NCI-H2227 (cell line): ENCODE measurements at regions not wholly inside any gene's neighbourhood (a gene's known extent, or its start where the extent isn't known, plus 50 kb on each side); places are given as distances from the start of the nearest gene placed in this dataset.
A peak's percentile ranks its signal among the peaks of the same experiment; 100 is the strongest.
"Not testable (repeated sequence)": the region's sequence is repeated elsewhere in the genome, so short reads cannot be mapped to it uniquely, and the experiment has no call there.

Experiments
- DNase-seq: peaks from one replicate; lab custom pipeline; 2025; ENCODE audit not compliant: unreplicated experiment; lab: John Stamatoyannopoulos, UW

DNA sequence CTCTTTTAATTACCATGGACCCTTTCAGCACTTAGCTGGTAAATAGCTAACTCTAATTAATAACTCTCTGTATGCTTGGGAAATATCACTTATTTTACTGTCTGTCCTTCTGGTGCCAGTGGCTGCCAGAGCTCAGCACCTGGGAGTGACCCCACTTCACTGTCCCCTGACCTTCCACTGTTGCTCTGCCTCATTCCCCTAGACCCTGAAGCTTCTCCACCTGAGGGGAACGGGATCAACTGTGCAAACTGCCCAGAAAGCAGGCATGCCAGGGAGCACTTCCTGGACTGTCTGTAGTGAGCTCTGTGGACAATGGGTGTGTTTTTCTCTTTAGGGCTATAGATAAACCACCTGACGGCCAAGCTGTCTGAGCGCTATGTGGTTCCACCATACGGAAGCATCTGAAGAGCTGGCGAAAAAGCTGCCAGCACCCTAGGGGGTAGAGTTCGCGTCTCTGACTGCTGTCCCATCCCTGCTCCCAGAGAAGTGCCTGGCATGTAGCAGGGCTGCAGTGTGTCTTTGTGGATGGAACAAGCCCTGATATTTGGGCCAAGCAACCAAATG lies 106.3 kb upstream of the FOXA2 start:
- no peak for DNase-seq

DNA sequence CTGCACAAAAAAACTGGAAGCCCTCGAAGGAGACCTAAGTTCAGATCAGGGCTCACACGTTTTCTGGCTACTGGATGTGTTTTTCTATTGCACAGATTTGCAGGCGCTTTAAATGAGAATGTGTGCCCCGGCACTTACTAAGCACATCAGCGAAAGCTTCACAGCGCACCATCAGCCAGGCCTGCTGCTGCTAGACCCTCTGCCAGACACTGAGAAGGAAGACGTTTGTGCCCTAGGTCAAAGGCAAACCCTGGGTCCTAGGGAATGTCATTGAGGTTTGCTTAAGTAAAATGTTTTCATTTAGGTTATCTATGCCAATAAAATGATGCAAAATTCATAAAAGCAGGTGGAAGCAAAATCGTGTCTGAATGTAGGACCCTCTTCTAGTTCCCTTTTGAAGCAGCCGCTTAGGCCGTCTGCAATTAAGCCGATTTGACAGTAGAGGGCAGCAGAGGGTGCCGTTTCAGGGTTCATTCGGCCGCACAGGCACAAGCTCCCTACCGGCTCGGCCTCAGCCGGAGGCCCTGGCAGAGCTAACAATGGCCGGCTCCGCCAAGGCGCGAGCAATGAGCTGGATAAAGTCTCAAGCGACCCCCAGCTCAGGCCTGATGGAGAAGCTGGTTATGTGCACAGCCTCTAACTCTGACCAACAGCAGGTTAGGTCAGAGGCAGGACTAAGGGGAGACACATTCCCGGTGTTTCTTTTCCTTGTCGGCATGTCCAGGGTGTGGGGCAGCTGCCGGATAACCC lies 107.2 kb upstream of the FOXA2 start:
- peak; percentile 29 for DNase-seq

DNA sequence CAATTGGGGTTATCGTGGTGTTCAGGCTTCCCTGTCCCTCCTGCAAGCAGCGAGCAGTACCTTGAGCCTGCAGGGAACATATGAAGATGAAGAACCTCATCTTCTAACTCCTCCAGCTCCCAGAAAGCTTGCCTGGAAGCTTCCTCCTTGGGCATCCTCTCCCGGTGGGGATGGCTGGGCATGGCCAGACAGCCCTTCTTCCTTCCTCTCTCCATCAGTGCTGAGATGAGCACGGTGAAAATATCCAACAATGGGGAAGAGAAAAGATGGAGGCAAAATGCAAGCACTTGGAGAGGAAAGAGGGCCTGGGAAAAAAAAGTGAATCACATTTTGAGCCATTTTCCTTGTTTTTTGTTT lies 107.7 kb upstream of the FOXA2 start:
- no peak for DNase-seq

DNA sequence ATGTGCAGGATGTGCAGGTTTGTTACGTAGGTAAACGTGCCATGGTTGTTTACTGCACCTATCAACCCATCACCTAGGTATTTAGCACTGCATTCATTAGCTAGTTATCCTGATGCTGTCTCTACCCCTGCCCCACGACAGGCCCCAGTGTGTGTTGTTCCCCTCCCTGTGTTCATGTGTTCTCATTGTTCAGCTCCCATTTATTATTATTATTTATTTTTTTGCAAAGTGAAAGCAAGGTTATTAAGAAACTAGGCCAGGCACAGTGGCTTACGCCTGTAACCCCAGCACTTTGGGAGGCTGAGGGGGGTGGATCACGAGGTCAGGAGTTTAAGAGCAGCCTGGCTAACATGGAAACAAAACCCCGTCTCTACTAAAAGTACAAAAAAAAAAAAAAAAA lies 108.2 kb upstream of the FOXA2 start:
- DNase-seq: not testable (repeated sequence)

DNA sequence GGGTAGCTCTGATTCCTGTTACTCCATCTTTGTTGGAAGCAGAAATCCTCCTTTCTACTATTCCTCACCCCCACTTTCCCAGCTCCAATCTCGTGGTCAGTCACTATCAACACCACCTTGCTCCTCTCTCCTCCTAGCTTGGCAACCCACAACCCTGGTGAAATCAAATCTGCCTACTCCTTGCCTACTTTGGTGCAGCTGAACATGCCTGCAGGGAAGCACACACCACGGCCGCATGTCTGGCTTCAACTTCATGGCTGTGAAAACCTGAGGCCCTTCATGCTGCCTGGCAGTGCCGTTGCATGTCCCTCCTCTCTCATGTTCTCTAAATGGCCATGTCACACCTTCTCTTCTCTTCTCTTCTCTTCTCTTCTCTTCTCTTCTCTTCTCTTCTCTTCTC lies 112.4 kb upstream of the FOXA2 start:
- DNase-seq: no peak

DNA sequence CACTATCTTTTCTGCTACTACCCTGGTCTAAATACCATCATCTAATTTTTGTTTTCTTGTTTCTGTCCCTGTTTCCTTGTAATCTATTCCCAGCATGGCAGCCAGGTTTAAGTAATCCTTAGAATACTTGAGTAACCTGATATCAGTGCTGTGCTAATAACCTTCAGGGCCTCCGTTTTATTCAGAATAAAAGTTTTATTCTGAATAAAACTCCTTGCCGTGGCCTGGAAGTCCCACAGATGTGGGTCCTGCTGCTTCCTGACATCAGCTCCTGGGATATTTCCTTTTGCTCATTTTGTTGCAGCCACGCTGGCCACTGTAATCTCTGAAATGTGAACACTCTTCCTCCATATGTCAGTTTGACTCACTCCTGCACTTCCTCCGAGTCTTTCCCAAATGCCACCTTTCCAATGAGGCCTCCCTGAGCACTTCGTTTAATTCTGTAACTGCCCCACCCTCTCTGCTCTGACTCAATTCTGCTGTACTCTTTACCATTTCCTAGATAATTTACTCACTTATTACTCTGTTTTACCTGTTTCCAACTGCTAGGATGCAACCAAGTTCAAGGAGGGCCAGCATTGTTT lies 114.0 kb upstream of the FOXA2 start:
- no peak for DNase-seq

DNA sequence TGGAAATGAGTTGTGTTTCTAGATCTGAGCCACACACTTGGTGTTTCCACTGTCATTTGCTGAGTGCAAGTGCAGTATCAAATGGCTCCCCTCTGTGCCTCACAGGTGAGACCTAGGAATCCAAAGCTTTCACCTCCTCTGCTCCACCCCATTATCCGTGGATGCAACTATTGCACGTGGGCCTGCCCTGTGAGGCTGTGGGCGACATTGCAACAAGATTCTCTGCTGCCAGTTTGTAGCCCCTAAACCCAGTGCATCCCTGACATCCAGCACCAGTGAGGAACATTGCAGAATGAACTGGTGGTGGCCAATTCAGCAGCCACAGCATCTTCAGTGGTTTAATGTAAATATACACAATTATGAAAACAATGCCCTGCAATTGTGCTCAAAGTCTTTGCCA lies 115.0 kb upstream of the FOXA2 start:
- DNase-seq: no peak

DNA sequence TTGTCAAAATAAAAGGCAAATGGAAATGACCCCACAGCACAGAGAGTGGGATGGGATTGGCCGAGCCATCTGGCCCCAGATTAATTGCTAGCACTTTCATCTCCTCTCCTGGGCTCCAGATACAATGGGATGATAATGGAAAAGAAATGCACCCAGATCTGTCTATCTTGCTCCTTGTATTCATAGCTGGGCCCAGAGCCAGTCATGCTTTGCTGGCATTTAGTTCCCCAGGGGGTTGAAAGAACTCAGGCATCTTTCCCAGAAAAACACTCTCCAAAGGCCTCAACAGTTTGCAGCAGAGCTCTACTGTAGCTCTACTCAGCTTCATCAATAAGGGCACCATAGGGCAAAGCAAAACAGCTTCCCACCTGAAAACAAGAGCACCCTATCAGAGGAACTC lies 116.0 kb upstream of the FOXA2 start:
- no peak for DNase-seq

DNA sequence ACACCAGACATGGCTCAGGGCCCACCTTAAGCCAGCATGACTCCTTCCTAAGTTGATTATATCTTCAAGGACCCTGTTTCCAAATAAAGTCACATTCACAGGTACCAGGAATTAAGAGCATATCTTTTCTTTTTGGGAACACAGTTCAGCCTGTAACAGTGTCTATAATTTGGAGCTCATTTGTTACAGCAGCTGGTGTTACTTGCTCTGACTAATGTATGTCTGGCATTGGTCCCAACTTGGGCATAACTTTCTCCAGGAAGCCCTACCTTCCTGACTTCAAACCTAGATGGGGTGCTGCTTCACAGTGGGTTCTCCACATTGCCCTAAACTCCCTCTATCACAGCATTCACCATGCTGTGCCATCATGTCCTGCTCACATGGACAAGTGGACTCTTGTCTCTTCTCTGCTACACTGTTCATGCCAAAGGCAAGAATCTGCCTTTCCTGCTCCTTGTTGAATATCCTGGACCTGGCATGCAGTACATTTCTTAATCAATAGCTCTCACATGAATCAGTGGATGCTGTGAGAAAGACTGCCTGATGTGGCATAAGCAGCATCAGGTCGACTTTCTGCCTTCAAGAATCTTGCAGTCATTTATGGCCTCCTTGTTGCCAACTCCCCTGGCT lies 117.4 kb upstream of the FOXA2 start:
- no peak for DNase-seq

DNA sequence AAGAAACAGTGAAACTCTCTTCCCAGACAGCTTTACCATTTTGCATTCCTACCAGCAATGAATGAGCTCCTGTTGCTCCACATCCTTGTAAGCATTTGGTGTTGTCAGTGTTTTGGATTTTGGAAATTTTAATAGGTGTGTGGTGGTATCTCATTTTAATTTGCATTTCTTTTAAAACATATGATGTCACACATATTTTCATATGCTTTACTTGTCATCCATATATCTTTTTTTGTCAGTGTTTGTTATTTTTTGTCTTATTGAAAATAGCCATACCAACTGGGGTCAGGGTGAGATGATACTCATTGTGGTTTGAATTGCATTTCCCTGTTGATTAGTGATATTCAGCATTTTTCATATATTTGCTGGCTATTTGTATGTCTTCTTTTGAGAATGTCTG lies 119.5 kb upstream of the FOXA2 start:
- no peak for DNase-seq

DNA sequence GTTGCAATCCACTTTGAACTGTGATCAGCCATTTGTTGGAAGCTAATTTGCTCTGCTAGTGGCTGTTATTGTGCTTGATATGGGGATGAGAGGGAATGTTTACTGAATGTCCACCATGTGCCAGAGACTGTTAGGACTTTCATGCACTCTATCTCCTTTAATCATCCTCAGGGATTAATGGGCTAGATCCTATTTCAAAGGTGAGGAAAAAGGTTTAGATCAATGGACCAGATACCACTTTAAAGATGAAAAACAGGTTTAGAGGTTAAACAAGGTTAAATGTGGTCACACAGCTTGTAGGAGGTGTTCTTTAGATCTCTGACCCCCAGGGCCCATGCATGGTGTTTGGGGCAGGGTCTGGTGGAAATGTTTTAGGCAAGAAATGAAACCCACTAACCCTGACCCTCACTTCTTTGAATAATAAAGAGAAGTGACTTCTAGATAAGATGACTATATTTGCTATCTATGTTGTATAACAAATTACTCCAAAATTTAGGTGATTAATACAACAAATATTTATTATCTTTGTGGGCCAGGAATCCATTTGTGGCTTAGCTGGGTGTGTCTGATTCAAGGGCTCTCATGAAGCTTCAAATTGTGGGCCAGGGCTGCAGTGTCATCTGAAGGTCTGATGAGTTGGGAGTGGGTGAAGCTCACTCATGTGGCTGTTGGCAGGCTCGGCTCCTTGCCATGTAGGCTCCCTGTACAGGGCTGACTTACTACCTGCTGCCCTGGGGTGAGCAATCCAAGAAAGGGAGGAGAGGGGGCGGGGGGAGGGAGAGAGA lies 127.8 kb upstream of the FOXA2 start:
- DNase-seq: no peak

DNA sequence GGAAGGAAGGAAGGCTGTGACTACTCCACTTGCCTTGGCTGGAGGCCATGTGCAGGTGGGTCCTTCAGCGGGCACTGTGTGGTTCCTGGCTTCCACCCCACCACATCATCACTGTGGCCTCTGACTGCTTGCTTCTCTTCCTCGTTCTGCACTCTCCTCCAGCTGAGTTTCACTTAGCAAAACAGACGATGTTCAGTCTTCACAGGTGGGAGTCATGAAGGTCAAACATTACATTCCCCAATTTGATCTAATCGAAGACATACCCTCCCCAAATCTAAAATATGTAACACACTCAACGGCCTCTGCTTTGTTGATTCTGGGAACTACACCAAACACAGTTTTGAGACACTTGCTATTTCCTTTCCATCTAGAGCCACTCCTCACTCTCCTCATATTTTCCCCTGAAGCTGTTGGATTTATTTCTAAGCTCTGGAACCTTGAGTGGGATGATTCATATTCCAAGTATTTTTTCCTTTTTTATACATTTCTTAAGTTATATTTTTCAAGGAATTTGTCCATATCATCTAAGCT lies 132.5 kb upstream of the FOXA2 start:
- DNase-seq: no peak

DNA sequence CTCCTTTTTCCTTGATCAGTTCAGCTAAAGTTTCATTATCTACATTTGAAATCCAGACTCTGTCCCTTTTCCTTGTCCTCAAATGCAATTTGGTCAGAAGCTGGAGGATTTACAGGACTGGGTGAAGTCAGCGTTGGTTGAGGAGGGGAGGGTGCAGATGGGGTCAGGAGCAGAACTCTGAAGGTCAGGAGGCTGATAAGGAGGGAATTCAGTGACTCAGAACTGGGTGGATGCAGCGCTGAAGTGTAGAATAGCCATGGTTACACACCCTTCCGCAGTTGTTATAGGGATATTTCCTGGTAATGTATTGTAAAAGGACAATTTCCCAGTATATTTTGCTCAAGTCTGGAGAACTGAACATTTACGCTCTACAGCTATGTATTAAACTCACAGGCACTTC lies 133.1 kb upstream of the FOXA2 start:
- DNase-seq: no peak

DNA sequence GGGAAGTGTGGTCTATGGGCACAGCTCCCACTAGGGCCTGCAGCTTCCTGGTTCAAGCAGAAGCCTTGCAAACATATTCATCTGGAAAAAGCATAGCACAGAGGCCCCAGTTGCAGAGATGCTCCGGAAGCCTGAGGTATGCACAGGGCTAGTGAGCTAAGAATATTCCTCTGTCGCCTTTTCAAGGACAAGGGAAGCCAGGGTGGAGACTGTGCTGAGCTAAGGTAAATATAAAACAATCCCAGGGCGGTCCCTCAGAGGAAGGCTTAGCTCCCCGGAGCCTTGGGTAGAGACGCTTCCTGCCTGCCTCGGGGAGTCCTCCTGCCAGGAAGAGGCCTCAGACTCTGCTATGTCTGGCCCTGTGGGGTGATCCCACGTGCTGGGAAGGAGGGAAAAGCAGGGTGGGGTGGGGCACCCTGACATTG lies 134.8 kb upstream of the FOXA2 start:
- DNase-seq: no peak

DNA sequence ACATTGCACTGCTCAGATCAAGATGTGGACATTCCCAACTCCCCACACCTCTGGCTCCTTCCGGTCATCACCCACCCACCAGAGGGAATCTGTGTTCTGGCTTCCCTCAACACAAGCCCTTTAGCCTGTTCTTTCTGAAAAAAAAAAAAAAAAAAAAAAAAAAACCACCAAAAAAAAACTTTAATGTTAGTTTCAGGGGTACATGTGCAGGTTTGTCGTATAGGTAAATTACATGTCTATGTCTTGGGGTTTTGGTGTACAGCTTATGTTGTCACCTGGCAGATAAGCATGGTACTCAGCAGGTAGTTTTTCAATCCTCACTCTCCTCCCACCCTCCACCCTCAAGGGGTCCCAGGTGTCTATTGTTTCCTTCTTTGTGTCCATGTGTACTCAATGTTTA lies 135.8 kb upstream of the FOXA2 start:
- no peak for DNase-seq

DNA sequence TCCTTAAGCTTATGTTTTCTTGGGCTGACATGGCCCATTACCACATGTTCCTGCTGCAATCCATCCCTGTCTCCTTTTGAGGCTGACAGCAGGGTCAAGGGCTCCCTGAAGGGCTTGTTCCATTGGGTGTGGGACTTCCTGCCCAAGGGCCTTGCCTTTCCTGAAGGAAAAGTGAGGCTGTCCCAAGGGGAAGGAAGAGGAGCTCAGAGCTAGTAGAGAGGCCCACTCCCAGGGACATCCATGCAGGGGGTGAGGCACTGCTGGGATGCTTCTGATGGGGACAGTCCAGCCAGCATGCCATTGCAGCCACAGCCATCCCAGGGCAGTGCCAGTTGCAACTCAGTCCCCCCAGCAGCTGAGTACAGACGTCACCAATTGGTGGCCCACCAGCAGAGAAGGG lies 138.4 kb upstream of the FOXA2 start:
- DNase-seq: no peak

DNA sequence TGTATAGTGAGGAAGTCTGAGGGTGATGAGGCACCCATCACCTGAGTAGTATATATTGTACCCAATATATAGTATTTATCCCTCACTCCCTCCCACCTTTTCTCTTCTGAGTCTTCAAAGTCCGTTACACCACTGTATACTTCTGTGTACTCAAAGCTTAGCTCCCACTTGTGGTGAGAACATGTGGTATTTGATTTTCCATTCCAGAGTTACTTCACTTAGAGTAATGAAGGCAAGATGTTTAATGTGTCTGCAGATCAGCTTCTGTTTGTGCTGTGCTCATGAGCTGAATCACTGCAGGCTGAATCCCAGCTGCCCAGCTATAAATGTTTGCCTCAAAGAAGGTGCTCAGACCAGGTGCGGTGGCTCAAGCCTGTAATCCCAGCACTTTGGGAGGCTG lies 139.3 kb upstream of the FOXA2 start:
- DNase-seq: no peak

DNA sequence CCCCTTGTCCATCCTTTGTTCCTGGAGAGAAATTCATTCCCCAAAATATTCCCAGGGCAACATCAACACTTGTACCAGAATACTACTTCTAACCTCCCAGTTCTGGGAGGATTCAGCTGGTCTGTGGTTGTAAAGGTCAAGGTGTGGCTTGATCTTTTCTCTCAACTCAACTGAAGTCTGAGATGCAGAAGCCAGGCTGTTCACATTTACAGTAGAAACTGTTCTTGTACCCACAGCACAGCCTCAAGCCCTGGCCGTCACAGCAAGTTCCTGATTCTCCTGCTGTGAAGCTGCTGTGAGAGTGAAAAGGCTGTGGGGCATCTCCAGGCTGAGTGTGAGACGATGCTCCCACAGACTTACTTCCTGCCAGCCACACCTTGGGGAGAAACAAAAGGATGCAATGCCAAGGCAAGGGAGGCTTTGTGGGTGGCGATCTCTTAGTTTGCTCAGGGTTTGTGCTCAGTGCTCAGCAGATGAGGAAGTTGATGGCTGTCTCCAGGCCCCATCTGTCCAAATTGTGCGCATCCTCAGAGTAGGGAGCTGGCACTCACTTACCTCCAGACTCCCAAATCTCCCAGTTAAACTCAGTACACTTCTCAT lies 143.9 kb upstream of the FOXA2 start:
- DNase-seq: no peak

DNA sequence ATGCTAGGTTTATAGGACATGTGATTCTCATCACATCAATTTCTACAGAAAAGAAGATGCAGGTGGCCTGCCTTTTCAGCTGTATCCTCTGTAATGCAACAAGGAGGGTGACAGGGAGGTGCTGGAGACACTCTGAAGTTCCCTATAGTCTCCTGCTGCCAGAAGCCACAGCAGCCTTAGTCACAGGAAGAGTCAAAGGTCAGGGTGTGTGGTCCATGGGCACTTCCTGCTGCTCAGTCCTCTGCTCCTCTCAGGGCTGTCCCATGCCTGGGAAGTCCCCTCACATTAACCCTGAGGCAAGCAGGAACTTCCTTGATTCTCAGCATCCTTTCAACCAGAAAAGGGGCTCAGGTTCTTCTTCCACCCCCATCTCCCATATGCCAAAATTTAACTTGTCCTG lies 144.8 kb upstream of the FOXA2 start:
- no peak for DNase-seq

DNA sequence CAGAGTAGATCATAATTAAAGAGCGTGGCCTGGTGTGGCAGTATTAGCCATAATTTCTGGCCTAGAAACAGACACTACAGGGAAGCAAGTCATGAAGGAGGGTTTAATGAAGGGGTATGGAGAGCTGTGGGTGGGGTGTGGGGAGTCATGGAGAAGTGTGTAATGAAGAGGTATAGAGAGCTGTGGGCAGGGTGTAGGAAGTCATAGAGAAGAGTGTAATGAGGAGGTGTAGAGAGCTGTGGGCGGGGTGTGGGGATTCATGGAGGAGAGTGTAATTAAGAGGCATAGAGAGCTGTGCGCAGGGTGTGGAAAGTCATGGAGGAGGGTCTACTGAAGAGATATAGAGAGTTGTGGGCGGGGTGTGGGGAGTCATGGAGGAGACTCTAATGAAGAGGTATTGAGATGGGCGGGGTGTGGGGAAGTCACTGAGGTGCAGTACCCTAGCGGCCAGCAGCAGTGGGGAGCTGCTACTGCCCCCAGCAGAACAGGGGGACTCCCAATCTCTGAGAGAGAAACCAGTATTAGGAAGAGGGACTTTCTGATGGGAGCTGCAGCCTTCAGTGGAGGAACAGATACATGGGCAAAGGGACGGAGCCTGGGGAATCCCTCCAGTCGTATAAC lies 145.4 kb upstream of the FOXA2 start:
- no peak for DNase-seq

DNA sequence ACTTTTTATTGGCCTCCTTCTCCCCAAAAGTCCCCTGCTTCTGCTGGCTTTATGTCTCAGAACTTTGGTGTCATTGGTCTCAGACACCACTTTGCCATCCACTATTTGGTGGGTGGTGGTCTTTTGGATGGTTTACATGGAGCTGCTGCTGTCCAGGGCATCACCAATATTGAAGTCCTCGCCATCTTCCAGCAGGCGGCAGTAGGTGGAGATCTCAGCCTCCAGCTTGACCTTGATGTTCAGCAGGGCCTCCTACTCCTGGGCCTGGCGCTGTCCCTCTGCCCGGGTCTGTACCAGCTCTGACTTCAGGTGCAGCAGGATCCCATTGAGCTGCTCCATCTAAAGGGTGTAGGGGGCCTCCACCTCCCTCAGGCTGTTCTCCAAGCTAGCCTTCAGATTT lies 148.4 kb upstream of the FOXA2 start:
- no peak for DNase-seq
